ENCODE measurements at regions not wholly inside any gene's neighbourhood (a gene's known extent, or its start where the extent isn't known, plus 50 kb on each side); places are given as distances from the start of the nearest gene placed in this dataset.

- intact Hi-C loops (cut with micrococcal nuclease): no loop called here
Observed at GRCh38 chr7:38002689-38003088, 82.2 kb downstream of the EPDR1 start.

- intact Hi-C loops (cut with micrococcal nuclease): no loop called here
Observed at GRCh38 chr7:38006559-38006958, 86.1 kb downstream of the EPDR1 start.

- intact Hi-C loops (cut with micrococcal nuclease): no loop called here
Observed at GRCh38 chr7:38007096-38007495, 86.7 kb downstream of the EPDR1 start.

- intact Hi-C loops (cut with micrococcal nuclease): no loop called here
Observed at GRCh38 chr7:38013246-38013645, 92.8 kb downstream of the EPDR1 start.

GRCh38 chr7:38016567-38016966, 96.1 kb downstream of the EPDR1 start:
- intact Hi-C loops (cut with micrococcal nuclease): no loop called here

- intact Hi-C loops (cut with micrococcal nuclease): no loop called here
Observed at GRCh38 chr7:38017320-38017719, 96.9 kb downstream of the EPDR1 start.

GRCh38 chr7:38020121-38020785, 99.8 kb downstream of the EPDR1 start:
- intact Hi-C loops (cut with micrococcal nuclease): no loop called here

- intact Hi-C loops (cut with micrococcal nuclease): no loop called here
Observed at GRCh38 chr7:38021892-38022291, 101.5 kb downstream of the EPDR1 start.

- intact Hi-C loops (cut with micrococcal nuclease): no loop called here
Observed at GRCh38 chr7:38025815-38026214, 105.4 kb downstream of the EPDR1 start.

- intact Hi-C loops (cut with micrococcal nuclease): no loop called here
Observed at GRCh38 chr7:38027884-38028455, 107.5 kb downstream of the EPDR1 start.

GRCh38 chr7:38034062-38034908, 113.8 kb downstream of the EPDR1 start:
- intact Hi-C loops (cut with micrococcal nuclease): no loop called here

GRCh38 chr7:38040831-38041230, 120.4 kb downstream of the EPDR1 start:
- intact Hi-C loops (cut with micrococcal nuclease): no loop called here

- intact Hi-C loops (cut with micrococcal nuclease): no loop called here
Observed at GRCh38 chr7:38049679-38050078, 128.4 kb upstream of the STARD3NL start.

GRCh38 chr7:38051311-38051710, 126.7 kb upstream of the STARD3NL start:
- intact Hi-C loops (cut with micrococcal nuclease): no loop called here

- intact Hi-C loops (cut with micrococcal nuclease): no loop called here
Observed at GRCh38 chr7:38051786-38052185, 126.3 kb upstream of the STARD3NL start.

GRCh38 chr7:38052786-38053185, 125.3 kb upstream of the STARD3NL start:
- intact Hi-C loops (cut with micrococcal nuclease): no loop called here

GRCh38 chr7:38054199-38054598, 123.8 kb upstream of the STARD3NL start:
- intact Hi-C loops (cut with micrococcal nuclease): no loop called here

GRCh38 chr7:38057829-38058228, 120.2 kb upstream of the STARD3NL start:
- intact Hi-C loops (cut with micrococcal nuclease): no loop called here

GRCh38 chr7:38060116-38060515, 117.9 kb upstream of the STARD3NL start:
- intact Hi-C loops (cut with micrococcal nuclease): no loop called here

- intact Hi-C loops (cut with micrococcal nuclease): no loop called here
Observed at GRCh38 chr7:38060637-38061036, 117.4 kb upstream of the STARD3NL start.

- intact Hi-C loops (cut with micrococcal nuclease): no loop called here
Observed at GRCh38 chr7:38066391-38066790, 111.7 kb upstream of the STARD3NL start.

- intact Hi-C loops (cut with micrococcal nuclease): no loop called here
Observed at GRCh38 chr7:38068461-38068860, 109.6 kb upstream of the STARD3NL start.

All from T-helper 1 cell treated with Interleukin-12 subunit alpha and Interleukin-12 subunit beta and Interleukin-4 antibody, amounts not matched to agents 30 ng/mL and 1 ng/mL, for 36 hours (primary cell).